ENCODE measurements at regions not wholly inside any gene's neighbourhood (a gene's known extent, or its start where the extent isn't known, plus 50 kb on each side); places are given as distances from the start of the nearest gene placed in this dataset.

- H3K4me3 ChIP-seq (ENCODE audit: low read depth, low read length) = no peak overlapping the region
- DNase-seq (ENCODE audit: low read depth, low spot score) = no peak
- in situ Hi-C loops (cut with HindIII; ENCODE audit: low sequenced_read_pairs) = no loop called here
- no peak for TF ChIP-seq CTCF (IDR thresholded peaks at IDR 0.05; ENCODE audit: low read depth, low read length)
Measured at GRCh38 chr13:31878955-31879354, 139.6 kb downstream of the RXFP2 start.

GRCh38 chr13:31880851-31881494 lies 141.6 kb downstream of the RXFP2 start:
- DNase-seq (ENCODE audit: low read depth, low spot score) = no peak
- TF ChIP-seq CTCF (IDR thresholded peaks at IDR 0.05; ENCODE audit: low read depth, low read length) = no peak
- in situ Hi-C loops (cut with HindIII; ENCODE audit: low sequenced_read_pairs) = no loop called here
- no peak overlapping the region for H3K4me3 ChIP-seq (ENCODE audit: low read depth, low read length)

- DNase-seq (ENCODE audit: low read depth, low spot score) = no peak
Measured at GRCh38 chr13:31881495-31881882, 142.2 kb downstream of the RXFP2 start.

GRCh38 chr13:31882794-31883193 lies 143.5 kb downstream of the RXFP2 start:
- TF ChIP-seq CTCF (IDR thresholded peaks at IDR 0.05; ENCODE audit: low read depth, low read length) = no peak
- in situ Hi-C loops (cut with HindIII; ENCODE audit: low sequenced_read_pairs) = no loop called here
- H3K4me3 ChIP-seq (ENCODE audit: low read depth, low read length) = no peak overlapping the region
- DNase-seq (ENCODE audit: low read depth, low spot score) = no peak

More at GRCh38 chr13:31881495-31881882, 142.2 kb downstream of the RXFP2 start:
- H3K4me3 ChIP-seq (ENCODE audit: low read depth, low read length) = no peak overlapping the region
- TF ChIP-seq CTCF (IDR thresholded peaks at IDR 0.05; ENCODE audit: low read depth, low read length) = no peak
- in situ Hi-C loops (cut with HindIII; ENCODE audit: low sequenced_read_pairs) = no loop called here

- H3K4me3 ChIP-seq (ENCODE audit: low read depth, low read length) = no peak overlapping the region
- in situ Hi-C loops (cut with HindIII; ENCODE audit: low sequenced_read_pairs) = no loop called here
- no peak for TF ChIP-seq CTCF (IDR thresholded peaks at IDR 0.05; ENCODE audit: low read depth, low read length)
- no peak for DNase-seq (ENCODE audit: low read depth, low spot score)
Measured at GRCh38 chr13:31884556-31884955, 145.2 kb downstream of the RXFP2 start.

- TF ChIP-seq CTCF (IDR thresholded peaks at IDR 0.05; ENCODE audit: low read depth, low read length) = no peak
- DNase-seq (ENCODE audit: low read depth, low spot score) = no peak
- in situ Hi-C loops (cut with HindIII; ENCODE audit: low sequenced_read_pairs) = no loop called here
- H3K4me3 ChIP-seq (ENCODE audit: low read depth, low read length) = no peak overlapping the region
Measured at GRCh38 chr13:31885994-31886393, 145.6 kb upstream of the FRY start.
